Activated CD4-positive, alpha-beta memory T cell treated with anti-CD3 and anti-CD28 coated beads for 36 hours (primary cell): ENCODE measurements at regions not wholly inside any gene's neighbourhood (a gene's known extent, or its start where the extent isn't known, plus 50 kb on each side); places are given as distances from the start of the nearest gene placed in this dataset.
"Not testable (repeated sequence)": the region's sequence is repeated elsewhere in the genome, so short reads cannot be mapped to it uniquely, and the experiment has no call there.

Experiments
- CTCF ChIA-PET: fragments of 350-600 bp; sonication (Branson Sonifier 250); formaldehyde crosslinking; loops from one replicate; lab custom pipeline; 2021; ENCODE audit warnings: antibody characterized with exemption, inconsistent platforms; lab: Charles Lee
- POLR2A ChIA-PET: fragments of 350-600 bp; sonication (Branson Sonifier 250); formaldehyde crosslinking; loops from one replicate; lab custom pipeline; 2021; ENCODE audit warnings: antibody characterized with exemption; lab: Charles Lee
- DNase-seq: peaks from one replicate; pipeline ENCODE4 v3.0.0-alpha.2; 2020
- H3K27ac Mint-ChIP-seq: one replicate; pipeline ENCODE4 v1.8.0; 2021; ENCODE audit warnings: mixed read lengths
- H3K27me3 Mint-ChIP-seq: one replicate; pipeline ENCODE4 v1.8.0; 2021; ENCODE audit warnings: mixed read lengths
- H3K36me3 Mint-ChIP-seq: one replicate; pipeline ENCODE4 v1.8.0; 2021; ENCODE audit warnings: mixed read lengths
- H3K4me1 Mint-ChIP-seq: one replicate; pipeline ENCODE4 v1.8.0; 2021; ENCODE audit warnings: low read depth, mixed read lengths
- H3K4me3 Mint-ChIP-seq: one replicate; pipeline ENCODE4 v1.8.0; 2021; ENCODE audit warnings: mild to moderate bottlenecking, mixed read lengths
- H3K9me3 Mint-ChIP-seq: one replicate; pipeline ENCODE4 v1.8.0; 2021; ENCODE audit warnings: mixed read lengths
- intact Hi-C: fragments of 100-400 bp; cut with micrococcal nuclease; formaldehyde crosslinking; loops from one replicate; pipeline ENCODE4 v1.15.1; 2023

GRCh38 chr7:32228601-32229000, 158.4 kb upstream of the PDE1C start:
- no peak for DNase-seq
- Mint-ChIP-seq H3K27me3 (no peaks in the 10 kb centered on the region), H3K27ac (no peak overlapping the region), H3K36me3 (no peaks in the 10 kb centered on the region), H3K4me1 (no peaks in the 10 kb centered on the region), H3K9me3 (no peaks in the 10 kb centered on the region), H3K4me3 (no peak overlapping the region)
- intact Hi-C loops = no loop called here
- CTCF ChIA-PET = no interaction called here
- POLR2A ChIA-PET = no interaction called here

GRCh38 chr7:32227746-32228145, 157.5 kb upstream of the PDE1C start:
- ChIA-PET POLR2A (no interaction called here), CTCF (no interaction called here)
- Mint-ChIP-seq H3K4me3 (no peak overlapping the region), H3K36me3 (no peaks in the 10 kb centered on the region), H3K4me1 (no peaks in the 10 kb centered on the region), H3K27me3 (no peaks in the 10 kb centered on the region), H3K9me3 (no peaks in the 10 kb centered on the region), H3K27ac (no peak overlapping the region)
- DNase-seq = no peak
- intact Hi-C loops = no loop called here

GRCh38 chr7:32224276-32224675, 154.1 kb upstream of the PDE1C start:
- Mint-ChIP-seq H3K27ac (no peak overlapping the region), H3K4me1 (no peaks in the 10 kb centered on the region), H3K36me3 (no peaks in the 10 kb centered on the region), H3K4me3 (no peak overlapping the region), H3K9me3 (no peaks in the 10 kb centered on the region), H3K27me3 (no peaks in the 10 kb centered on the region)
- intact Hi-C loops = no loop called here
- ChIA-PET POLR2A (no interaction called here), CTCF (no interaction called here)
- no peak for DNase-seq

- Mint-ChIP-seq H3K4me1 (no peaks in the 10 kb centered on the region), H3K36me3 (no peaks in the 10 kb centered on the region), H3K27ac (no peak overlapping the region), H3K9me3 (no peaks in the 10 kb centered on the region), H3K4me3 (no peak overlapping the region), H3K27me3 (no peaks in the 10 kb centered on the region)
- DNase-seq = no peak
- POLR2A ChIA-PET = no interaction called here
- CTCF ChIA-PET = no interaction called here
- intact Hi-C loops = no loop called here
Observed at GRCh38 chr7:32223721-32224120, 153.5 kb upstream of the PDE1C start.

- DNase-seq = no peak
- Mint-ChIP-seq H3K4me3 (no peak overlapping the region), H3K4me1 (no peaks in the 10 kb centered on the region), H3K27me3 (no peaks in the 10 kb centered on the region), H3K36me3 (no peaks in the 10 kb centered on the region), H3K9me3 (no peaks in the 10 kb centered on the region), H3K27ac (no peak overlapping the region)
- ChIA-PET POLR2A (no interaction called here), CTCF (interaction anchor here (1.5 kb wide), 1 partner anchor 14 kb away, joined by 4 read pairs; no protein-coding TSS in a partner anchor)
- intact Hi-C loops = no loop called here
Observed at GRCh38 chr7:32223071-32223650, 153.0 kb upstream of the PDE1C start.

- no peak overlapping the region for H3K27ac Mint-ChIP-seq
- intact Hi-C loops = no loop called here
- no peaks in the 10 kb centered on the region for H3K36me3 Mint-ChIP-seq
- no peaks in the 10 kb centered on the region for H3K27me3 Mint-ChIP-seq
- no peaks in the 10 kb centered on the region for H3K4me1 Mint-ChIP-seq
- no peaks in the 10 kb centered on the region for H3K9me3 Mint-ChIP-seq
- CTCF ChIA-PET = interaction anchor here (1.5 kb wide), 1 partner anchor 13 kb away, joined by 4 read pairs; no protein-coding TSS in a partner anchor
- no peak for DNase-seq
- POLR2A ChIA-PET = no interaction called here
- no peak overlapping the region for H3K4me3 Mint-ChIP-seq
Observed at GRCh38 chr7:32222251-32222900, 152.2 kb upstream of the PDE1C start.

GRCh38 chr7:32221736-32222135, 151.5 kb upstream of the PDE1C start:
- ChIA-PET POLR2A (no interaction called here), CTCF (no interaction called here)
- Mint-ChIP-seq H3K4me1 (no peaks in the 10 kb centered on the region), H3K4me3 (no peak overlapping the region), H3K27ac (no peak overlapping the region), H3K36me3 (no peaks in the 10 kb centered on the region), H3K9me3 (no peaks in the 10 kb centered on the region), H3K27me3 (no peaks in the 10 kb centered on the region)
- intact Hi-C loops = no loop called here
- no peak for DNase-seq

- H3K27ac Mint-ChIP-seq = no peak overlapping the region
- POLR2A ChIA-PET = no interaction called here
- CTCF ChIA-PET = no interaction called here
- H3K36me3 Mint-ChIP-seq = no peaks in the 10 kb centered on the region
- no peak overlapping the region for H3K4me3 Mint-ChIP-seq
- no peaks in the 10 kb centered on the region for H3K27me3 Mint-ChIP-seq
- no peak for DNase-seq
- no peaks in the 10 kb centered on the region for H3K9me3 Mint-ChIP-seq
- H3K4me1 Mint-ChIP-seq = no peaks in the 10 kb centered on the region
- intact Hi-C loops = no loop called here
Observed at GRCh38 chr7:32221056-32221455, 150.8 kb upstream of the PDE1C start.

GRCh38 chr7:32219831-32220230, 149.6 kb upstream of the PDE1C start:
- H3K9me3 Mint-ChIP-seq, POLR2A ChIA-PET, H3K27me3 Mint-ChIP-seq, CTCF ChIA-PET, intact Hi-C loops, H3K36me3 Mint-ChIP-seq, H3K27ac Mint-ChIP-seq, DNase-seq, H3K4me3 Mint-ChIP-seq, H3K4me1 Mint-ChIP-seq: not testable (repeated sequence)

GRCh38 chr7:32219416-32219815, 149.2 kb upstream of the PDE1C start:
- intact Hi-C loops = no loop called here
- Mint-ChIP-seq H3K4me3 (no peak overlapping the region), H3K27me3 (no peaks in the 10 kb centered on the region), H3K4me1 (no peaks in the 10 kb centered on the region), H3K27ac (no peak overlapping the region), H3K9me3 (no peaks in the 10 kb centered on the region), H3K36me3 (no peaks in the 10 kb centered on the region)
- POLR2A ChIA-PET = no interaction called here
- DNase-seq = no peak
- CTCF ChIA-PET = no interaction called here

GRCh38 chr7:32218741-32219288, 148.6 kb upstream of the PDE1C start:
- Mint-ChIP-seq H3K27ac (no peak overlapping the region), H3K4me3 (no peak overlapping the region), H3K9me3 (no peaks in the 10 kb centered on the region), H3K27me3 (no peaks in the 10 kb centered on the region), H3K4me1 (no peaks in the 10 kb centered on the region), H3K36me3 (no peaks in the 10 kb centered on the region)
- DNase-seq = no peak
- intact Hi-C loops = no loop called here
- POLR2A ChIA-PET = no interaction called here
- CTCF ChIA-PET = no interaction called here

- intact Hi-C loops = no loop called here
- no peak overlapping the region for H3K27ac Mint-ChIP-seq
- no peak for DNase-seq
- H3K9me3 Mint-ChIP-seq = no peaks in the 10 kb centered on the region
- H3K4me3 Mint-ChIP-seq = no peak overlapping the region
- H3K27me3 Mint-ChIP-seq = no peaks in the 10 kb centered on the region
- ChIA-PET POLR2A (no interaction called here), CTCF (no interaction called here)
- no peaks in the 10 kb centered on the region for H3K4me1 Mint-ChIP-seq
- H3K36me3 Mint-ChIP-seq = no peaks in the 10 kb centered on the region
Observed at GRCh38 chr7:32218154-32218467, 147.9 kb upstream of the PDE1C start.
